Fibroblast of lung (primary cell): ENCODE measurements at regions not wholly inside any gene's neighbourhood (a gene's known extent, or its start where the extent isn't known, plus 50 kb on each side); places are given as distances from the start of the nearest gene placed in this dataset.

Source experiments
- CTCF ChIP-seq, 2 donors: IDR thresholded peaks in 1 of 2; conservative IDR thresholded peaks in 1 of 2; 1 replicate in 1 of 2; 2 replicates in 1 of 2; pipeline ENCODE4 v1.5.1; 2011 to 2012; ENCODE audit warnings: low read length in 2 of 2, control low read depth in 1 of 2, inconsistent platforms in 1 of 2, low read depth in 1 of 2, mild to moderate bottlenecking in 1 of 2
- EZH2 ChIP-seq: IDR thresholded peaks from 2 replicates; pipeline ENCODE4 v1.5.1; 2012; ENCODE audit warnings: low read length, control low read depth, mild to moderate bottlenecking; ENCODE audit errors: missing control alignments

GRCh38 chr2:119059287-119059686, 99.3 kb downstream of the C1QL2 start:
- TF ChIP-seq EZH2 (no peak), CTCF (conservative IDR thresholded peaks at IDR 0.05 in 1 of 2, IDR thresholded peaks at IDR 0.05 in 1 of 2; ENCODE audit: low read depth in 1 of 2, low read length in 2 of 2) (no peak)
